ENCODE measurements at regions not wholly inside any gene's neighbourhood (a gene's known extent, or its start where the extent isn't known, plus 50 kb on each side); places are given as distances from the start of the nearest gene placed in this dataset.
A peak's percentile ranks its signal among the peaks of the same experiment; 100 is the strongest.

- peak; percentile 20 to 98 for DNase-seq
- TF ChIP-seq CTCF (conservative IDR thresholded peaks at IDR 0.05) (no peak), EZH2 (IDR thresholded peaks at IDR 0.05; ENCODE audit: low read depth) (no peak)
- Histone ChIP-seq H4K20me1 (ENCODE audit: insufficient read depth) (no peaks in the 10 kb centered on the region), H3K36me3 (ENCODE audit: low read depth) (no peaks in the 10 kb centered on the region), H3K9me3 (ENCODE audit: insufficient read depth, low read depth) (peaks cover 6% of the 10 kb centered on the region; the same call in 1 of the 2 replicates), H3K4me3 (no peak overlapping the region), H2AFZ (peak overlapping the region; percentile 29; the same call in 1 of the 2 replicates), H3K4me2 (peak overlapping the region; percentile 44), H3K27ac (peak overlapping the region; percentile 97), H3K79me2 (ENCODE audit: low read depth) (no peaks in the 10 kb centered on the region), H3K9me2 (ENCODE audit: insufficient read depth) (no peaks in the 10 kb centered on the region), H3F3A (ENCODE audit: insufficient read depth, low read depth) (peaks cover 45% of the 10 kb centered on the region), H3K4me1 (replicated peaks; ENCODE audit: insufficient read depth) (peaks cover 45% of the 10 kb centered on the region), H3K27me3 (ENCODE audit: insufficient read depth, low read depth) (no peaks in the 10 kb centered on the region)
- intact Hi-C loops (cut with micrococcal nuclease; ENCODE audit: unreplicated experiment), result loop anchor here (1.0 kb wide), 1 partner anchor 27 kb away; no protein-coding TSS in a partner anchor
- BruUV-seq (replicated peaks), result no TSS peak
- POLR2A ChIA-PET (ENCODE audit: unreplicated experiment), result interaction anchor here (0.5 kb wide), 1 partner anchor 9 kb away, joined by 3 read pairs; no protein-coding TSS in a partner anchor
- CTCF ChIA-PET, result no interaction called here
Measured at GRCh38 chr5:91283899-91284298, 99.2 kb downstream of the ARRDC3 start.

- Histone ChIP-seq H2AFZ (no peak overlapping the region), H3K9me3 (ENCODE audit: insufficient read depth, low read depth) (peaks cover 6% of the 10 kb centered on the region; the same call in 1 of the 2 replicates), H3K79me2 (ENCODE audit: low read depth) (no peaks in the 10 kb centered on the region), H3K9me2 (ENCODE audit: insufficient read depth) (no peaks in the 10 kb centered on the region), H3K36me3 (ENCODE audit: low read depth) (no peaks in the 10 kb centered on the region), H3K27ac (peak overlapping the region; percentile 97), H3K4me3 (no peak overlapping the region), H3K4me2 (peak overlapping the region; percentile 44; the same call in 1 of the 2 replicates), H3K27me3 (ENCODE audit: insufficient read depth, low read depth) (no peaks in the 10 kb centered on the region), H3K4me1 (replicated peaks; ENCODE audit: insufficient read depth) (peaks cover 48% of the 10 kb centered on the region), H4K20me1 (ENCODE audit: insufficient read depth) (no peaks in the 10 kb centered on the region), H3F3A (ENCODE audit: insufficient read depth, low read depth) (peaks cover 45% of the 10 kb centered on the region)
- intact Hi-C loops (cut with micrococcal nuclease; ENCODE audit: unreplicated experiment), result no loop called here
- DNase-seq, result no peak
- POLR2A ChIA-PET (ENCODE audit: unreplicated experiment), result interaction anchor here (0.5 kb wide), 1 partner anchor 10 kb away, joined by 3 read pairs; no protein-coding TSS in a partner anchor
- TF ChIP-seq CTCF (conservative IDR thresholded peaks at IDR 0.05) (no peak), EZH2 (IDR thresholded peaks at IDR 0.05; ENCODE audit: low read depth) (no peak)
- CTCF ChIA-PET, result no interaction called here
- no TSS peak for BruUV-seq (replicated peaks)
Measured at GRCh38 chr5:91283326-91283725, 99.8 kb downstream of the ARRDC3 start.

- Histone ChIP-seq H3F3A (ENCODE audit: insufficient read depth, low read depth) (peaks cover 45% of the 10 kb centered on the region), H3K27ac (peak overlapping the region; percentile 97), H3K79me2 (ENCODE audit: low read depth) (no peaks in the 10 kb centered on the region), H3K4me1 (replicated peaks; ENCODE audit: insufficient read depth) (peaks cover 59% of the 10 kb centered on the region), H3K36me3 (ENCODE audit: low read depth) (no peaks in the 10 kb centered on the region), H4K20me1 (ENCODE audit: insufficient read depth) (no peaks in the 10 kb centered on the region), H3K9me2 (ENCODE audit: insufficient read depth) (no peaks in the 10 kb centered on the region), H3K9me3 (ENCODE audit: insufficient read depth, low read depth) (peaks cover 6% of the 10 kb centered on the region; the same call in 1 of the 2 replicates), H3K4me3 (no peak overlapping the region; the same call in 1 of the 2 replicates), H3K4me2 (peak overlapping the region; percentile 95), H3K27me3 (ENCODE audit: insufficient read depth, low read depth) (no peaks in the 10 kb centered on the region), H2AFZ (no peak overlapping the region)
- CTCF ChIA-PET, result no interaction called here
- no TSS peak for BruUV-seq (replicated peaks)
- TF ChIP-seq CTCF (conservative IDR thresholded peaks at IDR 0.05) (no peak), EZH2 (IDR thresholded peaks at IDR 0.05; ENCODE audit: low read depth) (no peak)
- POLR2A ChIA-PET (ENCODE audit: unreplicated experiment), result no interaction called here
- intact Hi-C loops (cut with micrococcal nuclease; ENCODE audit: unreplicated experiment), result no loop called here
- no peak for DNase-seq
Measured at GRCh38 chr5:91282210-91282609, 100.9 kb downstream of the ARRDC3 start.
